Fibroblast of lung (primary cell): ENCODE measurements at regions not wholly inside any gene's neighbourhood (a gene's known extent, or its start where the extent isn't known, plus 50 kb on each side); places are given as distances from the start of the nearest gene placed in this dataset.

Source experiments
- DNase-seq, 2 donors: peaks; one replicate each; pipeline versions ENCODE4 v3.0.0 to v3.0.0-alpha.2; 2010; ENCODE audit warnings: low read depth in 2 of 2
- H2AFZ ChIP-seq: 2 replicates; pipeline ENCODE4 v1.5.1; 2012; ENCODE audit warnings: low read length, control low read depth, inconsistent platforms
- H3K27ac ChIP-seq: 2 replicates; pipeline ENCODE4 v1.5.1; 2011; ENCODE audit warnings: low read length, control low read depth; ENCODE audit not compliant: insufficient read depth
- H3K27me3 ChIP-seq: 2 replicates; pipeline ENCODE4 v1.5.1; 2011; ENCODE audit warnings: mild to moderate bottlenecking, low read length; ENCODE audit not compliant: control insufficient read depth, insufficient read depth
- H3K36me3 ChIP-seq: 2 replicates; pipeline ENCODE4 v1.5.1; 2011; ENCODE audit warnings: low read length; ENCODE audit not compliant: control insufficient read depth, insufficient read depth
- H3K4me1 ChIP-seq: 2 replicates; pipeline ENCODE4 v1.5.1; 2011; ENCODE audit warnings: low read length; ENCODE audit not compliant: control insufficient read depth, insufficient read depth; ENCODE audit errors: extremely low read depth
- H3K4me2 ChIP-seq: 2 replicates; pipeline ENCODE4 v1.5.1; 2011; ENCODE audit warnings: low read length, control low read depth; ENCODE audit not compliant: insufficient read depth; ENCODE audit errors: extremely low read depth
- H3K4me3 ChIP-seq, 4 experiments: fragments of 200-600 bp in 1 of 4; sonication (generic) in 1 of 4; replicated peaks in 1 of 4; 2 replicates each; pipeline ENCODE4 v1.5.1; 2011 to 2016; ENCODE audit warnings: low read length in 4 of 4, low read depth in 3 of 4, mild to moderate bottlenecking in 3 of 4, control low read depth in 2 of 4, inconsistent platforms in 1 of 4, mixed read lengths in 1 of 4; ENCODE audit not compliant: insufficient read depth in 1 of 4; ENCODE audit errors: control extremely low read depth in 1 of 4
- H3K79me2 ChIP-seq: 2 replicates; pipeline ENCODE4 v1.5.1; 2012; ENCODE audit warnings: mild to moderate bottlenecking, low read length, inconsistent platforms; ENCODE audit not compliant: control insufficient read depth, insufficient read depth
- H3K9ac ChIP-seq: 2 replicates; pipeline ENCODE4 v1.5.1; 2011; ENCODE audit warnings: mild to moderate bottlenecking, low read length, control low read depth; ENCODE audit not compliant: insufficient read depth
- H3K9me3 ChIP-seq: 2 replicates; pipeline ENCODE4 v1.5.1; 2012; ENCODE audit warnings: low read depth, low read length; ENCODE audit not compliant: control insufficient read depth, insufficient read depth
- H4K20me1 ChIP-seq: 2 replicates; pipeline ENCODE4 v1.5.1; 2011; ENCODE audit warnings: low read length; ENCODE audit not compliant: control insufficient read depth, insufficient read depth; ENCODE audit errors: extremely low read depth
- CTCF ChIP-seq, 2 donors: IDR thresholded peaks in 1 of 2; conservative IDR thresholded peaks in 1 of 2; 1 replicate in 1 of 2; 2 replicates in 1 of 2; pipeline ENCODE4 v1.5.1; 2011 to 2012; ENCODE audit warnings: low read length in 2 of 2, control low read depth in 1 of 2, inconsistent platforms in 1 of 2, low read depth in 1 of 2, mild to moderate bottlenecking in 1 of 2
- EZH2 ChIP-seq: IDR thresholded peaks from 2 replicates; pipeline ENCODE4 v1.5.1; 2012; ENCODE audit warnings: low read length, control low read depth, mild to moderate bottlenecking; ENCODE audit errors: missing control alignments

- TF ChIP-seq CTCF (conservative IDR thresholded peaks at IDR 0.05 in 1 of 2, IDR thresholded peaks at IDR 0.05 in 1 of 2; ENCODE audit: low read depth in 1 of 2, low read length in 2 of 2) (no peak), EZH2 (no peak)
- peaks cover 15% of the 10 kb centered on the region for H3K4me1 ChIP-seq
Measured at GRCh38 chr5:143918961-143919360, 107.0 kb downstream of the HMHB1 start.

GRCh38 chr5:143920772-143921171 is 108.8 kb downstream of the HMHB1 start:
- DNase-seq = peak in 1 of 2 donors; percentile 65
- peaks cover 15% of the 10 kb centered on the region for H3K4me1 ChIP-seq
- no peak overlapping the region for H3K4me3 ChIP-seq

More at GRCh38 chr5:143918961-143919360, 107.0 kb downstream of the HMHB1 start:
- Histone ChIP-seq H3K36me3 (no peaks in the 10 kb centered on the region), H3K27me3 (no peaks in the 10 kb centered on the region), H3K79me2 (no peaks in the 10 kb centered on the region), H4K20me1 (no peaks in the 10 kb centered on the region), H3K9me3 (no peaks in the 10 kb centered on the region), H3K4me2 (no peak overlapping the region), H3K9ac (no peak overlapping the region), H3K27ac (no peak overlapping the region), H3K4me3 (no peak overlapping the region), H2AFZ (no peak overlapping the region)
- no peak for DNase-seq

GRCh38 chr5:143921525-143922311 is 109.8 kb downstream of the HMHB1 start:
- H3K79me2 ChIP-seq = no peaks in the 10 kb centered on the region
- no peak overlapping the region for H3K9ac ChIP-seq
- H2AFZ ChIP-seq = no peak overlapping the region

More at GRCh38 chr5:143920772-143921171, 108.8 kb downstream of the HMHB1 start:
- no peak for TF ChIP-seq CTCF (conservative IDR thresholded peaks at IDR 0.05 in 1 of 2, IDR thresholded peaks at IDR 0.05 in 1 of 2; ENCODE audit: low read depth in 1 of 2, low read length in 2 of 2)
- TF ChIP-seq EZH2 = no peak
- Histone ChIP-seq H3K79me2 (no peaks in the 10 kb centered on the region), H3K4me2 (peak overlapping the region; percentile 21), H3K27ac (no peak overlapping the region), H2AFZ (no peak overlapping the region), H3K9ac (no peak overlapping the region), H3K36me3 (no peaks in the 10 kb centered on the region), H3K9me3 (no peaks in the 10 kb centered on the region), H4K20me1 (no peaks in the 10 kb centered on the region), H3K27me3 (no peaks in the 10 kb centered on the region)

More at GRCh38 chr5:143921525-143922311, 109.8 kb downstream of the HMHB1 start:
- no peaks in the 10 kb centered on the region for H3K9me3 ChIP-seq
- TF ChIP-seq EZH2 = no peak
- no peak for TF ChIP-seq CTCF (conservative IDR thresholded peaks at IDR 0.05 in 1 of 2, IDR thresholded peaks at IDR 0.05 in 1 of 2; ENCODE audit: low read depth in 1 of 2, low read length in 2 of 2)
- peak overlapping the region; percentile 21 for H3K4me2 ChIP-seq
- peaks cover 15% of the 10 kb centered on the region for H3K4me1 ChIP-seq
- no peaks in the 10 kb centered on the region for H4K20me1 ChIP-seq
- H3K27ac ChIP-seq = peak overlapping the region; percentile 74
- peak; percentile 85 to 88 for DNase-seq
- H3K4me3 ChIP-seq = no peak overlapping the region
- no peaks in the 10 kb centered on the region for H3K36me3 ChIP-seq
- no peaks in the 10 kb centered on the region for H3K27me3 ChIP-seq
